T-cell (primary cell): ENCODE measurements at regions not wholly inside any gene's neighbourhood (a gene's known extent, or its start where the extent isn't known, plus 50 kb on each side); places are given as distances from the start of the nearest gene placed in this dataset.

ENCODE experiments used
- ATAC-seq, 4 experiments: fragments of 200-7000 bp in 3 of 4; fragments of 150-1000 bp in 1 of 4; cut with Tn5 transposase; replicated peaks in 1 of 4; 1 replicate in 3 of 4; 2 replicates in 1 of 4; pipeline ENCODE4 v1.10.0; 2021; ENCODE audit warnings: moderate library complexity in 3 of 4, mild to moderate bottlenecking in 2 of 4, moderate number of reproducible peaks in 1 of 4
- CTCF ChIA-PET, 2 donors: fragments of 300-600 bp; sonication (Branson Sonifier 250); formaldehyde crosslinking; loops; one replicate each; lab custom pipeline; 2022; ENCODE audit warnings: antibody characterized with exemption in 2 of 2; lab: Charles Lee
- POLR2A ChIA-PET, 2 donors: fragments of 300-600 bp; sonication (Branson Sonifier 250); formaldehyde crosslinking; loops; one replicate each; lab custom pipeline; 2022; ENCODE audit warnings: antibody characterized with exemption in 2 of 2; lab: Charles Lee
- DNase-seq, 35 experiments: peaks; one replicate each; pipeline versions ENCODE4 v3.0.0 to v3.0.0-alpha.2; 2013 to 2023
- H3K27ac ChIP-seq: one replicate; pipeline ENCODE4 v1.5.1; 2013; ENCODE audit warnings: low read length
- H3K27me3 ChIP-seq, 2 experiments: replicated peaks in 1 of 2; 1 replicate in 1 of 2; 2 replicates in 1 of 2; pipeline versions ENCODE4 v1.6.1 to v1.7.0; 2013; ENCODE audit warnings: low read length in 1 of 2, mixed read lengths in 1 of 2; ENCODE audit not compliant: control insufficient read depth in 2 of 2, insufficient read depth in 2 of 2; ENCODE audit errors: extremely low read depth in 1 of 2
- H3K36me3 ChIP-seq, 2 donors: 1 replicate in 1 of 2; 2 replicates in 1 of 2; pipeline versions ENCODE4 v1.6.1 to v1.7.0; 2013; ENCODE audit warnings: low read length in 1 of 2; ENCODE audit not compliant: control insufficient read depth in 2 of 2, insufficient read depth in 1 of 2; ENCODE audit errors: extremely low read depth in 1 of 2
- H3K4me1 ChIP-seq, 2 experiments: 1 replicate in 1 of 2; 2 replicates in 1 of 2; pipeline versions ENCODE4 v1.6.1 to v1.7.0; 2013; ENCODE audit warnings: low read length in 2 of 2, mixed read lengths in 1 of 2; ENCODE audit not compliant: insufficient read depth in 2 of 2, control insufficient read depth in 1 of 2; ENCODE audit errors: extremely low read depth in 1 of 2
- H3K4me3 ChIP-seq, 2 donors: 1 replicate in 1 of 2; 2 replicates in 1 of 2; pipeline versions ENCODE4 v1.5.1 to v1.7.0; 2013; ENCODE audit warnings: mild to moderate bottlenecking in 2 of 2, low read length in 1 of 2, moderate library complexity in 1 of 2; ENCODE audit not compliant: control insufficient read depth in 1 of 2; ENCODE audit errors: extremely low read depth in 1 of 2
- H3K9me3 ChIP-seq: 2 replicates; pipeline ENCODE4 v1.7.0; 2013
- H3K27ac Mint-ChIP-seq, 2 donors: one replicate each; pipeline ENCODE4 v1.8.0; 2020 to 2021; ENCODE audit warnings: mild to moderate bottlenecking in 2 of 2, mixed read lengths in 2 of 2
- H3K27me3 Mint-ChIP-seq, 2 donors: one replicate each; pipeline ENCODE4 v1.8.0; 2021 to 2022; ENCODE audit warnings: mixed read lengths in 2 of 2
- H3K36me3 Mint-ChIP-seq: one replicate; pipeline ENCODE4 v1.8.0; 2021; ENCODE audit warnings: mixed read lengths
- H3K4me1 Mint-ChIP-seq, 3 donors: one replicate each; pipeline ENCODE4 v1.8.0; 2020 to 2022; ENCODE audit warnings: mixed read lengths in 3 of 3, mild to moderate bottlenecking in 1 of 3
- H3K4me3 Mint-ChIP-seq, 3 donors: one replicate each; pipeline ENCODE4 v1.8.0; 2020 to 2022; ENCODE audit warnings: mild to moderate bottlenecking in 3 of 3, mixed read lengths in 3 of 3, moderate library complexity in 3 of 3
- H3K9me3 Mint-ChIP-seq, 3 donors: one replicate each; pipeline ENCODE4 v1.8.0; 2020 to 2022; ENCODE audit warnings: mixed read lengths in 3 of 3
- WGBS: methylation state at CpG from one replicate; pipeline ENCODE4 v1.1.5; 2013; ENCODE audit warnings: missing lambda C conversion rate; ENCODE audit not compliant: insufficient coverage; 5-methylcytosine and 5-hydroxymethylcytosine counted together

DNA sequence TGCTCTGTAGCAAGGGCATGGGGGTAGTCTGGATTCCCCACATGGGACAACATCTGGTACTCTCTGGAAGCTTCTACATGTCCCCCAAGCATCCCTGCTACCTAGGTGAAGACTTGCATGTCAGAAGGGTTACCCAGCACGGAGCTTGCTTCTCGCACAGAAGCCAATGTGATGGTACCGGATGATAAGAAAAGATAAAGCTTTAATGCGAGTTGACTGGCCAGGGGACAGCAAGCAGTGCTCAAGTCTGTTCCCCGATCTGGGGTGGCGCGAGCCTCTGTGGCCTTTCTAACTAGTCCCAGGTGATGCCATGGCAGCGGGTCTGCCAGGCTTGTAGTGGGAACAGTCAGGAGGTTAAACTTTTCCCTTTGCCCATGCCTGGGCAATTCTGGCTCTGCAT lies 70.0 kb upstream of the TIAM2 start:
- ATAC-seq (no peak), DNase-seq (no peak)
- ChIA-PET CTCF (interaction anchor here in 1 of 2 donors (1.3 kb wide), 1 partner anchor 246 kb away, joined by 3 read pairs; no protein-coding TSS in a partner anchor), POLR2A (no interaction called here)
- H3K36me3 ChIP-seq: no peaks in the 10 kb centered on the region
- H3K27ac ChIP-seq: no peak overlapping the region
- H3K27ac Mint-ChIP-seq: no peak overlapping the region
- H3K4me3 ChIP-seq: no peak overlapping the region
- H3K9me3 Mint-ChIP-seq: no peaks in the 10 kb centered on the region
- no peaks in the 10 kb centered on the region for H3K27me3 Mint-ChIP-seq
- peaks cover 12 to 30% (median 14%) of the 10 kb centered on the region in 3 donors for H3K4me1 Mint-ChIP-seq
- no peak overlapping the region for H3K4me3 Mint-ChIP-seq
- no peaks in the 10 kb centered on the region for H3K27me3 ChIP-seq
- no peaks in the 10 kb centered on the region for H3K9me3 ChIP-seq
- peaks cover 0 to 2% of the 10 kb centered on the region in 2 experiments for H3K4me1 ChIP-seq
- H3K36me3 Mint-ChIP-seq: no peaks in the 10 kb centered on the region
- 96% methylated on average over 6 of the region's 8 CpGs for WGBS

DNA sequence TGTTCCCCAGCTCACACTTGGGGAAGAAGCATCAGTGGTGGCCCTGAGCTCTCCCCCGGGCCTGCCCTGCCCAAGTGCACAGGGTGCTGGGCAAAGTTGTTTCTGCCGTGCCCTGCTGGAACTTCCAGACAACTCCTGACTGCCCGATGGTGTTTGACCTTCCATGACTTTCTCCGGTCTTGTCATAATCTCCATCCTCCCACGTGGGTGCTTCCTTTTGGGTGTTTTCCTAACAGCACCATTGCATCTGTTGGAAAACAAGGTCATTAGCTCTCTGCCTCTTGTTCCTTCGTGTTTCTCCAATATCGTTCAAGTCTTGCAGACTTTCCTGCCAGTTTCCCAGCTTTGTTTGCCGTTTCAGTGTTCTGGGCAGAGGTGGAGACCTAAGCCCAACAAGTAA lies 68.7 kb upstream of the TIAM2 start:
- H3K27ac Mint-ChIP-seq: no peak overlapping the region
- Histone ChIP-seq H3K36me3 (no peaks in the 10 kb centered on the region), H3K4me1 (peaks cover 0 to 2% of the 10 kb centered on the region in 2 experiments), H3K27me3 (no peaks in the 10 kb centered on the region), H3K4me3 (no peak overlapping the region), H3K9me3 (no peaks in the 10 kb centered on the region), H3K27ac (no peak overlapping the region)
- WGBS: 82% methylated on average over 8 of the region's 8 CpGs
- no peak overlapping the region for H3K4me3 Mint-ChIP-seq
- no peaks in the 10 kb centered on the region for H3K36me3 Mint-ChIP-seq
- H3K4me1 Mint-ChIP-seq: peaks cover 12 to 25% (median 13%) of the 10 kb centered on the region in 3 donors
- ChIA-PET CTCF (interaction anchor here in 1 of 2 donors (1.3 kb wide), 1 partner anchor 245 kb away, joined by 3 read pairs; no protein-coding TSS in a partner anchor), POLR2A (no interaction called here)
- no peak for DNase-seq
- ATAC-seq: no peak
- H3K27me3 Mint-ChIP-seq: no peaks in the 10 kb centered on the region
- H3K9me3 Mint-ChIP-seq: no peaks in the 10 kb centered on the region

DNA sequence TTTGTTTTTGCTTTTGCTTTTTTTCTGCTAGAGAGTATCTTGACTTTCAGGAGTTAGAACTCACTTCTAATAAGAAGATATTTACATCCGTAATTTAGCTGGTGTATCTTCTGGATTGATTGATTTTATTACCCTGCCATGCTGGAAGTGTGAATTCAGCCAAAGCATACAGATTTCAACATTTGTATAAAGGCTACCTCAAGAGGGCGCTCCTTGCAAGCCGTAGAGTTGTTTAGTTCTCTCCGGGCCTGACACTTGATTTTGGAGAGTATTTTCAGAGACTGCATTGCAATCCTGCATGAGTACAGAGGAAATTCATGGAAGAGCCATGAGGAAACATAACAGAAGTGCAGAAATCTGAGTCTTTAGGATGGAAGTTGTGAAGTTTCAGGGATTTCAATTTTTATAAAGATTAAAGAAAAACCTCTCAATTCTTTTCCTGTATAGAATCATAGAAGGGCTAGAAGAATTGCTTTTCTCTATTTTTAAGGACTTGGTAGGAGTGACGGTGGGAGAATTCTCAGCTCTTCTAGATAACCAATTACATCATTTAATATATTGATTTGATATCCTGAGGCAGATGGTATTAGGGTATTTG lies 66.7 kb upstream of the TIAM2 start:
- ATAC-seq (peak in 1 of 4 experiments; percentile 48), DNase-seq (peak in 30 of 35 experiments; percentile 9 to 76 (median 36))
- H3K4me1 Mint-ChIP-seq: peaks cover 6 to 13% (median 11%) of the 10 kb centered on the region in 3 donors
- H3K27ac Mint-ChIP-seq: no peak overlapping the region
- Histone ChIP-seq H3K36me3 (no peaks in the 10 kb centered on the region), H3K4me1 (no peaks in the 10 kb centered on the region), H3K27me3 (no peaks in the 10 kb centered on the region), H3K9me3 (no peaks in the 10 kb centered on the region), H3K27ac (no peak overlapping the region), H3K4me3 (no peak overlapping the region)
- no CpG with 5 or more reads among the region's 5 CpGs for WGBS
- no peak overlapping the region for H3K4me3 Mint-ChIP-seq
- no peaks in the 10 kb centered on the region for H3K27me3 Mint-ChIP-seq
- peaks cover 5% of the 10 kb centered on the region for H3K36me3 Mint-ChIP-seq
- ChIA-PET CTCF (interaction anchor here (0.8 to 4.5 kb wide), 11 partner anchors 12 to 387 kb away, joined by 3 to 47 read pairs (median 4); no protein-coding TSS in a partner anchor), POLR2A (no interaction called here)
- no peaks in the 10 kb centered on the region for H3K9me3 Mint-ChIP-seq

DNA sequence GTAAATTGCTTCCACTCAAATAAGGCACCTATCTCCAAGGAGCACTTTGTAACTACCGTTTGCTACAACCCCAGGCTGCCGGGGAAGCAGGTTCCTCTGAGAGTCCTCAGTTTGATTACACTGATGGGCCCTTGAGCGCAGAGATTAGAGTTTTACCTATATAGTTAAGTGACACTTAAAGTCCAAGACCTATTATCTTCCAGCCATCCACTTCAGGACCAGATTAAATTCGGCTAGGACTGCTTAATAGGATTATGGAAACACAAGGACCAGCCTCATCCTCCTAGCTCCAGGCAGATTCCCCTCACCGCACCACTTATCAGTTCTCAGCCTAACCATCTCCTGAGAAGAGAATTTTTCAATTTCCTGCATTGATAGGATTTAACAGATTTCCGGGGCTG lies 64.7 kb upstream of the TIAM2 start:
- no peaks in the 10 kb centered on the region for H3K9me3 Mint-ChIP-seq
- CTCF ChIA-PET: interaction anchor here (0.8 to 4.5 kb wide), 3 partner anchors 14 to 1454 kb away, joined by 4 to 47 read pairs (median 6); no protein-coding TSS in a partner anchor
- Histone ChIP-seq H3K27ac (no peak overlapping the region), H3K9me3 (no peaks in the 10 kb centered on the region), H3K27me3 (no peaks in the 10 kb centered on the region), H3K4me1 (no peaks in the 10 kb centered on the region), H3K4me3 (no peak overlapping the region), H3K36me3 (no peaks in the 10 kb centered on the region)
- WGBS: 100% methylated on average over 2 of the region's 6 CpGs
- peaks cover 12% of the 10 kb centered on the region for H3K36me3 Mint-ChIP-seq
- no peak for ATAC-seq
- DNase-seq: no peak
- no peaks in the 10 kb centered on the region for H3K27me3 Mint-ChIP-seq
- H3K4me3 Mint-ChIP-seq: no peak overlapping the region
- POLR2A ChIA-PET: no interaction called here
- peaks cover 0 to 6% (median 0%) of the 10 kb centered on the region in 3 donors for H3K4me1 Mint-ChIP-seq
- no peak overlapping the region for H3K27ac Mint-ChIP-seq

DNA sequence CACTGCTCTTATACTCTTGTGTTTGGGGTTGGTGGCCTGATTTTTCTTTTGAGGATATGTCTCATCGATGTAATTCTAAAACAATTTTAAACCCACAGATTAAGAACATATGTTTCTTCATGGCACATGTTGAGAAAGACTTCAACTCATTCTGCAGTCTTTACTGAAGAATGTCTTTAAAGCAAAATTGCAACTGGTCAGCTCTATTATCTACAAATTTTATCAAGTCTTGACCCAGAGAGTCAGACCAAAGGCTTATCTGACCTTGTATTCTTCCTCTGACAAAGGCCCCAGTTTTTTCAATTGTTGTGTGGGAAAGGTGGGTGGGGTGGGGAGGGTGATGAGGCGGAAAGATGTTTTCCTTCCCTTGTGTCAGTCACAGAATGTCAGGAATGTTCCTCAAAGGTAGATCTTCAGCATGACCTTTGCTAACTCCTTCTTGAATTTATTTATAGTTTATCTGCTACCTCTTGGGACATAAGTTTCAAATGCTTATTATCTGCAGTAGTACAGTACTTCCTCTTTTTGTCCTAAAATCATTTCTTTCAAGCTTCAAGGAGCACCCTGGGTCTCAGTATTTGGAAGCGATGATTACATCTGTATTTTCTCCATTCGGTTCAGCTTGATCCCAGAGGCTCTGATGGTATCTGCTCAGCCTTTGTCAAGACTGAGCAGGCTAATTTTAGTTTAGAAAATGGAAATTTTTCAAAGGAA lies 63.2 kb upstream of the TIAM2 start:
- Histone ChIP-seq H3K4me3 (no peak overlapping the region), H3K9me3 (no peaks in the 10 kb centered on the region), H3K27me3 (no peaks in the 10 kb centered on the region), H3K36me3 (no peaks in the 10 kb centered on the region), H3K27ac (no peak overlapping the region), H3K4me1 (no peaks in the 10 kb centered on the region)
- no peak overlapping the region for H3K27ac Mint-ChIP-seq
- POLR2A ChIA-PET: no interaction called here
- no peak for DNase-seq
- CTCF ChIA-PET: interaction anchor here in 1 of 2 donors (4.5 kb wide), 1 partner anchor 240 kb away, joined by 47 read pairs; no protein-coding TSS in a partner anchor
- H3K36me3 Mint-ChIP-seq: peaks cover 12% of the 10 kb centered on the region
- H3K4me3 Mint-ChIP-seq: no peak overlapping the region
- 80% methylated on average over 1 of the region's 4 CpGs for WGBS
- H3K4me1 Mint-ChIP-seq: peaks cover 0 to 6% (median 0%) of the 10 kb centered on the region in 3 donors
- ATAC-seq: no peak
- no peaks in the 10 kb centered on the region for H3K9me3 Mint-ChIP-seq
- no peaks in the 10 kb centered on the region for H3K27me3 Mint-ChIP-seq

DNA sequence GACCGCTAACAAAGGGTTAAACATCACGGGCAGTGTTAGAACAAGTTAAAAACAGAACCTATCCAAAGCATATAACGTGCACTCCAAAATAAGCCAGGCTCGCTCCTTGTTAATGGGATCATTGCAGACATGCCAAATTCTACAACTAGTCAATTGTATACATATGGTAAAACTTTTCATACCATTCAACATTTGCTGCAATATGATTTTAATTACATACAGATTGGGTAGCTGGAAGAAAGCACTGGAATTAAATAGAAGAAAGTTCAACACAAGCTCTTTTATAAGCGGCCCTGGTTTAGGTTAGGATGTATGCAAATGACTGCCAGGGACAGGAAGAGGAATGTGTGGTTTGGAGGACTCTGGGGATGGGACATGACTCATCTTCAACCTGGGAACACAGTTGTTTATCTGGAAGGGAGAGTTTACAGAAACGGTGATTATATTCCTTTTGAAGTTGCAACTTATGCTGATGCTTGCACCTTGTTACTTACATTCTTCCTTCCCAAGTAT lies 62.5 kb upstream of the TIAM2 start:
- ChIA-PET POLR2A (no interaction called here), CTCF (no interaction called here)
- no peaks in the 10 kb centered on the region for H3K4me1 ChIP-seq
- no peak for DNase-seq
- WGBS: 100% methylated on average over 1 of the region's 6 CpGs
- peaks cover 0 to 6% (median 0%) of the 10 kb centered on the region in 3 donors for H3K4me1 Mint-ChIP-seq
- H3K9me3 ChIP-seq: no peaks in the 10 kb centered on the region
- no peak overlapping the region for H3K4me3 ChIP-seq
- no peaks in the 10 kb centered on the region for H3K27me3 ChIP-seq
- H3K36me3 Mint-ChIP-seq: peaks cover 12% of the 10 kb centered on the region
- no peaks in the 10 kb centered on the region for H3K9me3 Mint-ChIP-seq
- ATAC-seq: no peak
- H3K27ac Mint-ChIP-seq: no peak overlapping the region
- no peak overlapping the region for H3K4me3 Mint-ChIP-seq
- no peaks in the 10 kb centered on the region for H3K27me3 Mint-ChIP-seq
- H3K27ac ChIP-seq: no peak overlapping the region
- H3K36me3 ChIP-seq: no peaks in the 10 kb centered on the region
